GM21576 (cell line): ENCODE measurements at regions not wholly inside any gene's neighbourhood (a gene's known extent, or its start where the extent isn't known, plus 50 kb on each side); places are given as distances from the start of the nearest gene placed in this dataset.
"Not testable (repeated sequence)": the region's sequence is repeated elsewhere in the genome, so short reads cannot be mapped to it uniquely, and the experiment has no call there.

ENCODE experiments used
- ATAC-seq: cut with Tn5 transposase; IDR thresholded peaks from one replicate; pipeline ENCODE4 v1.9.1; 2021; ENCODE audit warnings: mild to moderate bottlenecking, moderate library complexity; ENCODE audit not compliant: unreplicated experiment

GRCh38 chr4:131883181-131883580 lies 1265.9 kb upstream of the PCDH10 start:
- ATAC-seq: not testable (repeated sequence)

- ATAC-seq: not testable (repeated sequence)
Measured at GRCh38 chr4:131925662-131926061, 1223.4 kb upstream of the PCDH10 start.

- not testable (repeated sequence) for ATAC-seq
Measured at GRCh38 chr4:131967646-131968045, 1181.4 kb upstream of the PCDH10 start.

DNA sequence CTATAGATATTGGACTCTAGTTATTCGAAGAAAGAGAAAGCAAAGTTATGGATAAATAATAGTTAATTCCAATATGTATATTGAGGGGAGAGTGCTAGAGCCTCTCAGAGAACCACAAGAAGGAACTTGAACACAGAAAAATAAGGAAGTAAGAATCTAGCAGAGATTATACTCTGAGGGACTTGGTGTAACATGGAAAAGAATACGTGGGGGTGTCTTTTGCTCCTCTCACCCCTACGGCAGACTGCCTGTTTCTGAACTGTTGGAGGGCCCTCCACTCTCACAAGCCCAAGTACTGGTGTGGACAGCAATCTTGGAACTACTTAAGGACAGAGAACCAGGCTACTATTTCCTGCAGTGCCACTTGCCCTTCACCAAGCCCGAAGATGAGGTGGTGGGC lies 1174.4 kb upstream of the PCDH10 start:
- ATAC-seq: no peak

DNA sequence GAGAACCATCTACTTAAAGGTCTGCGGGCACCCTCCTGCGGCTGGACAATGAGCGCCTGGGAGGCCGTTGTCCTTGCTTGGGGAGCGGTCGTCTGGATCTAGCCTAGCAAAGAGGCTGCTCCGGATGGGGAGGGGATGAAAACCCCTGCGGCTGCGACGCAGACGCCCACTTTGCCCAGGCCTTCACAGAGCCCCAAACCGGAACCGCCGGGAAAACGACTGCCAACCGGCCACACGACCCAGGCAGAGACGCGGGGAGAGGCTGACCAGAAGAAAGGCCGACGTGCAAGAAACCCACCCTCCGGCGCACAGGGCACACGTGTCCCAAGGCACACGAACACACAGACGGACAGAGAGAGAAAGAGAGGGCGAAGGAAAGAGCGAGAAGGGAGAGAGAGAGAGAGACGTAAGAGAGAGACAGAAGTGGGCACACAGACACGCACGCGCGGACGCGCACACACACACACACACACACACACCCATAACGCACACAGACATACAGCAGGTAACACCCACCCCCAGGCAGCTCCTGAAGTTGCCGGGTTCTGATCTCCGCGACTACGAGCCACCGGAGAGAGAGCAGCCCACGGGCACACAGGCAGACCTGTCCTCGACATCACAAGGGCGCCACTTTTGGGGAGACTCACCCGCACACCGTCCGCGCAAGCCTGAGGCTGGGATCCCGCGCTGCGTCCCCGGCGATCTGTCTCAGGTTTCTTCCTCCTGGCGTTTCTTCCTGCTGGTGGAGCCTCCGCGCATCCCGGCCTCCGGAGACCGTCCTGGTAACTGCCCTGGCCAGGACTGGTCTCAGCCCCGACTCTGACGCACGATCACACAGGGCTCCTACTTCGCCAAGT lies 1173.6 kb upstream of the PCDH10 start:
- not testable (repeated sequence) for ATAC-seq

DNA sequence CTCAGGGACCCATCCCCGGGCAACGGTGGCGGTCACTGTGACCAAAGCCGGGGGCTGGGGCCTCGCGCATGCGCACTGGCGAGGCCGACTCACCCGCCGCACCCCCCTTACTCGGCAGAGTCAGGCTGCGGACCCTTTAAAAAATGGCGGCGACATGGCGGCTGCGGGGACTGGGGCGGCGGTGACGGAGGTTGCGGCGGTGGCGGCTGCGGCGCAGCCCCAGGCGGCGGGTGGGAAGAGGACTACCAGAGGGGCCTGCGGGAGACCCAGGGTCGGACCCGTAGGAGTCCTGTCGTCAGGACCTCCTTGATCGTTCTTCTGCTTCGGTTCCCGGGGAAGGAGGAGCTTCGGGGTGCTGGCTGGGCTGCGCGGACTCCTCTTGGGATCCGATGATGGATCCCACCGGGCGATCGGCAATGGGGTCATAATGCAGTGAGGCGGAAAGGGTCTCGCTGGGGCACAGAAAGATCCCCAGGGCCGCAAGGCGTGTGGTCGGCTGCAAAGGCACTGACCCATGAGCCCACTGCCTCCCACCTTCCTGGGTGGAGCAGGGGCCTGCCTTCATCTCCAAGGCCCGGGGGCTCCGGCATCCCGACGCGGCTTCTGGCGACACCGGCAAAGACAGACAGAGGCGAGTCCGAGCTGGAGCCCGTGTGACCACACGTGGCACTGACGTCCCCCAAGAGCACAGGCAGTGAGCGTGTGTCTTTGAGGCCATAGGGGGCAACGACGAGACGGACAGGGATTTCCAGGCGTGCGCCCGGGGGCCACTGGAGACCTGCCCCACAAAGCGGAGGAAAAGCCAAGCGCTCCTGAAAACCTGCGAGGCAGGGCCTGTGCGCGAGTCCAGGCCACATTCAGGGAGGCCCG lies 1172.7 kb upstream of the PCDH10 start:
- ATAC-seq: not testable (repeated sequence)

DNA sequence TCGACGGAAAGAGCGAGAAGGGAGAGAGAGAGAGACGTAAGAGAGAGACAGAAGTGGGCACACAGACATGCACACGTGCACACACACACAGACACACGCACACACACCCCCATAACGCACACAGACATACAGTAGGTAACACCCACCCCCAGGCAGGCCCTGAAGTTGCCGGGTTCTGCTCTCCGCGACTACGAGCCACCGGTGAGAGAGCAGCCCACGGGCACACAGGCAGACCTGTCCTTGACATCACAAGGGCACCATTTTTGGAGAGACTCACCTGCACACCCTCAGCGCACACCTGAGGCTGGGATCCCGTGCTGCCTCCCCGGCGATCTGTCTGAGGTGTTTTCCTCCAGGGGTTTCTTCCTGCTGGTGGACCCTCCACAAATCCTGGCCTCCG lies 1171.0 kb upstream of the PCDH10 start:
- no peak for ATAC-seq

GRCh38 chr4:131989576-131989975 lies 1159.5 kb upstream of the PCDH10 start:
- no peak for ATAC-seq

GRCh38 chr4:132001542-132001941 lies 1147.6 kb upstream of the PCDH10 start:
- ATAC-seq: no peak

DNA sequence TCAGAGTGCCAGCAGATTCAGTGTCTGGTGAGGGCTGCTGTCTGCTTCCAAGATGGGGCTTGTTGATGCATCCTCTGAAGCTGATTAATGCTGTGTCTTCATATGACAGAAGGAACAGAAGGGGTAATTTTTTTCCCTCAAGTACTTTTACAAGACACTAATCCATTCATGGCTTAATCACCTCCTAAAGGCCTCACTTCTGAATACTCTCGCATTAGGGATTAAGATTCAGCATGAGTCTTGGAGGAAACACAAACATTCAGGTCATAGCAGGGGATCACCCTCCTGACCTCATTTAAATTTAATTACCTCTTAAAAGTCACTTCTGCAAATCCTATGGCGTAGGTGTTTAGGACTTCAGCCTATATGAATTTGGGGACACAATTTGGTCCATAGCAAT lies 1145.5 kb upstream of the PCDH10 start:
- no peak for ATAC-seq

DNA sequence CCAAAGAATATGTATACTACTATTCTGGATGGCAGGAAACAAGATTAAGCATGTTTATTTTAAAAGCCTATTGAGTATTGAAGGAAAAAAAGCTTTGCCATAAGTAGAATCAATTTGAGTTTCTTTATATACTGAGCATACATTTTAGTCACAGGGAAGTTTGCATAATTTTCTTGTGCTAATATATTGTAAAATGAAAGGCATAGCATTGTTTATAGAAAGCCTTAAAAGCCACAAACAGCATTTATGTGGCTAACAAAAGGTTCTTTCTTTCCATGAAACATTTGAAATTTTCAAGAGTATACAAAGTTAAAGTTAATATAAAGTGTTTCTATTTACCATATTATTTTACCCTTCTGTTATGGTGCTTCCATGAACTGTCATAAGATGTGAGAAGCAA lies 1133.8 kb upstream of the PCDH10 start:
- ATAC-seq: no peak

DNA sequence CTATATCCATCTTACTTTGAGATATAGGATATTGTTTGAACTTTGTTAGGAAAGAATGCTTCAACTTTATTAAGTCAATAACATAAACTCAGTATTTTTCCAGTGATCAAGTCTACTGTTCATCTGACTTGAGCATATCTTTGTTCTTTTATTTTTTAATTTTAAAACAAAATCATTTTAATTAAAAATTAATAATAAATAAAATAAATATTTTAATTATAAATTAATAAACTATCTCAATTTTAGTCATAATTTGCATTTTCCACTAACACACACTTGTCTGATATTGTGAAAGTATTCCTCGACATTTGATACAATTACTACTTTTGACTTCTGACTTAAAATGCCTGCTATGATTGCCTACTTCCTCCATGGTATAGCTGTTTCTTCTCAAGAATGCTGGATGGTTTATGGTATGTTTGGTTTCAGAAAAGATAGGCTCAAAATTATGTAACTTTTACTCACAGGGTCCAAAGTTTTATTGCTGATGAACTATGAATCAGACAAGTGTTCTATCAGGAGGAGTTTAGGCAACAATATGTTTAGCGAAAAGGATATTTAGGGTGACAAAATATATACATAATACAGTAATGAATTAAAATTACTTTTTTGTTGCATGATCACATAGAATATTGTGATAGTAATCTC lies 1132.3 kb upstream of the PCDH10 start:
- ATAC-seq: no peak

- ATAC-seq: no peak
Measured at GRCh38 chr4:132026166-132026565, 1122.9 kb upstream of the PCDH10 start.

- ATAC-seq: no peak
Measured at GRCh38 chr4:132026816-132027215, 1122.3 kb upstream of the PCDH10 start.

DNA sequence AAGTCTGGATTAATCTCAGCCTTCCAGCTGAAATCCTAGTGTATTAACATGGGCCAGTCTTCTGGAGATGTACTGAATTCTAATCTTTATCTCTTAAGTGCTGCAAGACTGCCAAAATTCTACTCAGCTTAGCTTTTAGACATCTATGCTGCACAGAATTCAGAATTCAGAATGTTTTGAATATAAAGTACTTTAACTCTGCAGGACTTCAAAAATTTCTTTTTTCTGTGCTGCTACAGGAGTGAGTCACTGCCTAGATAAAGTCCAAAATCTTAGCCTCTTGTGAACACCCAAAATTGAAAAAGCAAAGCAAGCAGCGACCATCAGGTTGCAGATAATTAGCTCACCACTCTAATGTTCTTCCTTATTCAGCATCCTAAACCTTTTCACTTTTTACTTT lies 1092.6 kb upstream of the PCDH10 start:
- ATAC-seq: no peak

GRCh38 chr4:132059227-132059626 lies 1089.9 kb upstream of the PCDH10 start:
- no peak for ATAC-seq

DNA sequence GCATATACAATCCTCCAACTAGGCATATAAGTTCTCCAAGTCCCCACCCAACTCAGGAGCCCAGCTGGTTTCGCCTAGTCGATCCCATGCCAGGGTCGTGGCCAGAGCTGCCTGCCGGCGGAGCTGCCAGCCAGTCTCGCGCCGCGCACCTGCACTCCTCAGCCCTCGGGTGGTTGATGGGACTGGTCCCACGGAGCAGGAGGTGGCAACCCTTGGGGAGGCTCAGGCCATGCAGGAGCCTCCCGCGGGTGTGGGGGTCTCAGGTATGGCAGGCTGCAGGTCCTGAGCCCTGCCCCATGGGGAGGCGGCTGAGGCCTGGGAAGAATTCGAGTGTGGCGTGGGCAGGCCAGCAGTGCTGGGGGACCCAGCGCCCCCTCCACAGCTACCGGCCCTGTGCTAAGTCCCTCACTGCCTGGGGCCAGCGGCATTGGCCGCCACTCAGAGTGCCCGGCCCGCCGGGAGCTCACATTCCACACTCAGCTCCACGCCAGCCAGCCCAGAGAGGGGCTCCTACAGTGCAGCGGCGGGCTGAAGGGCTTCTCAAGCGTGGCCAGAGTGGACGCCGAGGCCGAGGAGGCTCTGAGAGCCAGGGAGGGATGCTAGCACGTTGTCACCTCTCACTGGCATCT lies 1086.4 kb upstream of the PCDH10 start:
- ATAC-seq: no peak

- ATAC-seq: no peak
Measured at GRCh38 chr4:132063829-132064228, 1085.3 kb upstream of the PCDH10 start.

GRCh38 chr4:132065940-132066495 lies 1083.1 kb upstream of the PCDH10 start:
- no peak for ATAC-seq

DNA sequence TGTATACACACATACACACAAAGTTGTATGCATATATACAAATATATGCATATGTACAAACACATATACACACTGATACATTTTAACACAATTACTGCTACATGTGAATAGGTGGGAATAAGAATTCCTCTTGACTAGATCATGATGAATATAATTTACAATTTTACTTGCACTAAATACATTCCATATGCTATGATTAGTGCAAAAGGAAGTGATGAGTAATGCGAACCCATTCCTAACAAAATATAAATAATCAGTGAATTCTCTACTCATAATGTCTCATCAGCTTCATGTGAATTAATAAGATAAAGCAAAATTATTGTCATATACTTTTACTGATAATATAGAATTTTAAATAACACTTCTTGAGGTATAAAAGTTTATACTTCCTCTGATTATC lies 1077.3 kb upstream of the PCDH10 start:
- no peak for ATAC-seq

DNA sequence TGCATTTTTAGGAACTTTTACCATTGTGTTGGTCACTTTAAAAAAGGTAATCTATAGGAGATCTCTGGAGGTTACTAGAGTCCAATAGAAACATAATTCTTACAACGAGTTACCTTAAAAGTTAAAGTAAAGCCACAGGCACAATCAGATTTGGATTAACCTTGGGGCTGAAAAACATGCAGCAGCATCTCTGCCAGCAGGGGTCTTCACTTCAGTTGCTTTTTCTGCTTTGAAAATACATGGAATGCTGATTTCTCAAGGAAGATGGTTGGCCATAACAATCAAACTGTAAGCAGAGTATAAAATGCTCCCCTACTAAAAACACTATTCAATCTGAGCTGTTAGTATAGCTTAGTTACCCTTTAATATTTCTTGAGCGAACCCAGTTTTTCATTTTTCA lies 1072.3 kb upstream of the PCDH10 start:
- ATAC-seq: no peak
